ENCODE measurements at regions not wholly inside any gene's neighbourhood (a gene's known extent, or its start where the extent isn't known, plus 50 kb on each side); places are given as distances from the start of the nearest gene placed in this dataset.

- peaks cover 0 to 24% (median 0%) of the 10 kb centered on the region in 4 donors for H3K9me3 ChIP-seq
- 0 to 18% methylated on average over 1 of the region's 1 CpG for WGBS, 2 donors
- H3K27ac ChIP-seq: peak overlapping the region in 1 of 4 donors; percentile 26
- TF ChIP-seq EP300 (IDR thresholded peaks at IDR 0.05) (peak in 1 of 2 donors; percentile 54), POLR2A (IDR thresholded peaks at IDR 0.05) (no peak), CTCF (IDR thresholded peaks at IDR 0.05) (no peak)
- no peaks in the 10 kb centered on the region for H3K36me3 ChIP-seq
- no peak overlapping the region for H3K4me3 ChIP-seq
- DNase-seq (ENCODE audit: low spot score in 2 of 2): no peak
- no peaks in the 10 kb centered on the region for H3K27me3 ChIP-seq
- peaks cover 0 to 15% (median 5%) of the 10 kb centered on the region in 4 donors for H3K4me1 ChIP-seq
Measured at GRCh38 chr7:17444673-17445072, 146.2 kb downstream of the AHR start.

- H3K9me3 ChIP-seq: peaks cover 0 to 21% (median 0%) of the 10 kb centered on the region in 4 donors
- no peak for TF ChIP-seq POLR2A (IDR thresholded peaks at IDR 0.05)
- no peak for TF ChIP-seq EP300 (IDR thresholded peaks at IDR 0.05)
- no peak for TF ChIP-seq CTCF (IDR thresholded peaks at IDR 0.05)
- H3K27ac ChIP-seq: no peak overlapping the region
- H3K36me3 ChIP-seq: no peaks in the 10 kb centered on the region
- 31 to 48% methylated on average over 4 of the region's 4 CpGs for WGBS, 2 donors
- no peak for DNase-seq (ENCODE audit: low spot score in 2 of 2)
- no peaks in the 10 kb centered on the region for H3K27me3 ChIP-seq
- no peak overlapping the region for H3K4me3 ChIP-seq
- peaks cover 0 to 15% (median 5%) of the 10 kb centered on the region in 4 donors for H3K4me1 ChIP-seq
Measured at GRCh38 chr7:17446340-17446739, 147.9 kb downstream of the AHR start.

GRCh38 chr7:17447728-17448478 lies 149.5 kb downstream of the AHR start:
- H3K27ac ChIP-seq: no peak overlapping the region
- H3K9me3 ChIP-seq: peaks cover 0 to 21% (median 0%) of the 10 kb centered on the region in 4 donors
- no peak for TF ChIP-seq POLR2A (IDR thresholded peaks at IDR 0.05)
- no peak for TF ChIP-seq CTCF (IDR thresholded peaks at IDR 0.05)
- no peak for TF ChIP-seq EP300 (IDR thresholded peaks at IDR 0.05)
- H3K4me3 ChIP-seq: no peak overlapping the region
- H3K27me3 ChIP-seq: no peaks in the 10 kb centered on the region
- 95 to 96% methylated on average over 1 of the region's 1 CpG for WGBS, 2 donors
- peaks cover 0 to 15% (median 5%) of the 10 kb centered on the region in 4 donors for H3K4me1 ChIP-seq
- H3K36me3 ChIP-seq: no peaks in the 10 kb centered on the region
- no peak for DNase-seq (ENCODE audit: low spot score in 2 of 2)

- Histone ChIP-seq H3K4me3 (no peak overlapping the region), H3K36me3 (no peaks in the 10 kb centered on the region), H3K4me1 (peaks cover 0 to 15% (median 5%) of the 10 kb centered on the region in 4 donors), H3K27ac (no peak overlapping the region), H3K9me3 (peaks cover 0 to 21% (median 0%) of the 10 kb centered on the region in 4 donors), H3K27me3 (no peaks in the 10 kb centered on the region)
- no peak for DNase-seq (ENCODE audit: low spot score in 2 of 2)
- no peak for TF ChIP-seq CTCF (IDR thresholded peaks at IDR 0.05)
- no peak for TF ChIP-seq POLR2A (IDR thresholded peaks at IDR 0.05)
- TF ChIP-seq EP300 (IDR thresholded peaks at IDR 0.05): no peak
- 69 to 77% methylated on average over 2 of the region's 2 CpGs for WGBS, 2 donors
Measured at GRCh38 chr7:17448479-17449423, 150.3 kb downstream of the AHR start.

Data from tibial nerve (tissue), 4 donors.